Spinal cord (tissue), 9 donors: ENCODE measurements at regions not wholly inside any gene's neighbourhood (a gene's known extent, or its start where the extent isn't known, plus 50 kb on each side); places are given as distances from the start of the nearest gene placed in this dataset.

Experiments
- DNase-seq, 6 donors: peaks; one replicate each; pipeline versions ENCODE4 v3.0.0 to v3.0.0-alpha.2; 2013 to 2015; ENCODE audit warnings: low spot score in 6 of 6, low read depth in 4 of 6
- H3K27ac ChIP-seq: one replicate; pipeline ENCODE4 v1.5.1; 2013; ENCODE audit warnings: low read depth, low read length, control low read depth
- H3K27me3 ChIP-seq: one replicate; pipeline ENCODE4 v1.6.1; 2013; ENCODE audit warnings: low read length; ENCODE audit not compliant: control insufficient read depth, insufficient read depth
- H3K36me3 ChIP-seq: one replicate; pipeline ENCODE4 v1.6.1; 2013; ENCODE audit warnings: low read length; ENCODE audit not compliant: control insufficient read depth, insufficient read depth
- H3K4me1 ChIP-seq: one replicate; pipeline ENCODE4 v1.6.1; 2013; ENCODE audit warnings: low read length; ENCODE audit not compliant: control insufficient read depth, insufficient read depth
- H3K4me3 ChIP-seq: one replicate; pipeline ENCODE4 v1.5.1; 2013; ENCODE audit warnings: low read depth, low read length, control low read depth
- H3K9me3 ChIP-seq: one replicate; pipeline ENCODE4 v1.6.1; 2013; ENCODE audit warnings: low read length; ENCODE audit not compliant: control insufficient read depth, insufficient read depth
- WGBS: methylation state at CpG from one replicate; pipeline ENCODE4 v1.1.5; 2013; ENCODE audit warnings: missing lambda C conversion rate; ENCODE audit not compliant: insufficient coverage; 5-methylcytosine and 5-hydroxymethylcytosine counted together
- donor health status: healthy.

GRCh38 chr17:55588446-55589242 is 77.4 kb upstream of the SMIM36 start:
- no peak overlapping the region for H3K4me3 ChIP-seq
- peak overlapping the region; percentile 92 for H3K27ac ChIP-seq
- H3K27me3 ChIP-seq: no peaks in the 10 kb centered on the region
- no peaks in the 10 kb centered on the region for H3K9me3 ChIP-seq
- H3K36me3 ChIP-seq: no peaks in the 10 kb centered on the region
- WGBS: no CpG with 5 or more reads among the region's 4 CpGs
- DNase-seq: peak in 1 of 6 donors; percentile 64
- no peaks in the 10 kb centered on the region for H3K4me1 ChIP-seq

GRCh38 chr17:55587608-55588139 is 76.4 kb upstream of the SMIM36 start:
- 59% methylated on average over 9 of the region's 9 CpGs for WGBS
- DNase-seq: peak in 1 of 6 donors; percentile 74

GRCh38 chr17:55585629-55586028 is 74.4 kb upstream of the SMIM36 start:
- no peaks in the 10 kb centered on the region for H3K9me3 ChIP-seq
- H3K36me3 ChIP-seq: no peaks in the 10 kb centered on the region
- no peak overlapping the region for H3K27ac ChIP-seq
- WGBS: no CpG with 5 or more reads among the region's 2 CpGs
- no peaks in the 10 kb centered on the region for H3K4me1 ChIP-seq
- DNase-seq: no peak
- H3K4me3 ChIP-seq: no peak overlapping the region
- H3K27me3 ChIP-seq: no peaks in the 10 kb centered on the region

More at GRCh38 chr17:55587608-55588139, 76.4 kb upstream of the SMIM36 start:
- Histone ChIP-seq H3K36me3 (no peaks in the 10 kb centered on the region), H3K27ac (peak overlapping the region; percentile 92), H3K9me3 (no peaks in the 10 kb centered on the region), H3K27me3 (no peaks in the 10 kb centered on the region), H3K4me3 (no peak overlapping the region), H3K4me1 (no peaks in the 10 kb centered on the region)

GRCh38 chr17:55584861-55585260 is 73.6 kb upstream of the SMIM36 start:
- Histone ChIP-seq H3K4me3 (no peak overlapping the region), H3K9me3 (no peaks in the 10 kb centered on the region), H3K4me1 (no peaks in the 10 kb centered on the region), H3K27ac (no peak overlapping the region), H3K27me3 (no peaks in the 10 kb centered on the region), H3K36me3 (no peaks in the 10 kb centered on the region)
- WGBS: 100% methylated on average over 1 of the region's 1 CpG
- DNase-seq: no peak

GRCh38 chr17:55584055-55584685 is 72.9 kb upstream of the SMIM36 start:
- no CpG with 5 or more reads among the region's 2 CpGs for WGBS
- no peaks in the 10 kb centered on the region for H3K4me1 ChIP-seq
- no peak overlapping the region for H3K27ac ChIP-seq
- no peaks in the 10 kb centered on the region for H3K9me3 ChIP-seq
- H3K27me3 ChIP-seq: no peaks in the 10 kb centered on the region
- DNase-seq: no peak
- H3K4me3 ChIP-seq: no peak overlapping the region
- no peaks in the 10 kb centered on the region for H3K36me3 ChIP-seq

GRCh38 chr17:55582897-55583296 is 71.6 kb upstream of the SMIM36 start:
- Histone ChIP-seq H3K36me3 (no peaks in the 10 kb centered on the region), H3K4me1 (peaks cover under 1% of the 10 kb centered on the region), H3K4me3 (no peak overlapping the region), H3K9me3 (no peaks in the 10 kb centered on the region), H3K27ac (no peak overlapping the region), H3K27me3 (no peaks in the 10 kb centered on the region)
- 97% methylated on average over 3 of the region's 4 CpGs for WGBS
- no peak for DNase-seq

GRCh38 chr17:55580596-55581133 is 69.4 kb upstream of the SMIM36 start:
- no CpG with 5 or more reads among the region's 5 CpGs for WGBS
- no peaks in the 10 kb centered on the region for H3K27me3 ChIP-seq
- H3K4me3 ChIP-seq: no peak overlapping the region
- no peaks in the 10 kb centered on the region for H3K36me3 ChIP-seq
- H3K9me3 ChIP-seq: no peaks in the 10 kb centered on the region
- no peak overlapping the region for H3K27ac ChIP-seq
- H3K4me1 ChIP-seq: peaks cover 13% of the 10 kb centered on the region
- no peak for DNase-seq

- Histone ChIP-seq H3K36me3 (no peaks in the 10 kb centered on the region), H3K27ac (peak overlapping the region; percentile 88), H3K4me1 (peaks cover 13% of the 10 kb centered on the region), H3K4me3 (peak overlapping the region; percentile 13), H3K27me3 (no peaks in the 10 kb centered on the region), H3K9me3 (no peaks in the 10 kb centered on the region)
- 76% methylated on average over 8 of the region's 14 CpGs for WGBS
- peak in 1 of 6 donors; percentile 20 for DNase-seq
Observed at GRCh38 chr17:55577687-55578086, 66.4 kb upstream of the SMIM36 start.

GRCh38 chr17:55576996-55577586 is 65.8 kb upstream of the SMIM36 start:
- peak in 2 of 6 donors; percentile 64 to 67 for DNase-seq
- peak overlapping the region; percentile 13 for H3K4me3 ChIP-seq

More at GRCh38 chr17:55576996-55577586, 65.8 kb upstream of the SMIM36 start:
- no peaks in the 10 kb centered on the region for H3K27me3 ChIP-seq
- no peaks in the 10 kb centered on the region for H3K36me3 ChIP-seq
- WGBS: 46% methylated on average over 6 of the region's 9 CpGs
- peaks cover 13% of the 10 kb centered on the region for H3K4me1 ChIP-seq
- H3K9me3 ChIP-seq: no peaks in the 10 kb centered on the region
- peak overlapping the region; percentile 88 for H3K27ac ChIP-seq
